Natural killer cell (primary cell): ENCODE measurements at regions not wholly inside any gene's neighbourhood (a gene's known extent, or its start where the extent isn't known, plus 50 kb on each side); places are given as distances from the start of the nearest gene placed in this dataset.

Source experiments
- ATAC-seq, 3 donors: fragments of 150-1000 bp in 2 of 3; fragments of 200-7000 bp in 1 of 3; cut with Tn5 transposase; 1 replicate in 1 of 3; 2 replicates in 2 of 3; pipeline ENCODE4 v1.10.0; 2021; ENCODE audit warnings: mild to moderate bottlenecking in 2 of 3, moderate library complexity in 2 of 3
- DNase-seq, 2 donors: peaks; one replicate each; pipeline versions ENCODE4 v3.0.0 to v3.0.0-alpha.2; 2013 to 2021; ENCODE audit warnings: mixed read lengths in 1 of 2
- H3K27ac ChIP-seq: one replicate; pipeline ENCODE4 v1.5.1; 2013; ENCODE audit warnings: mild to moderate bottlenecking, low read length
- H3K27me3 ChIP-seq: one replicate; pipeline ENCODE4 v1.6.1; 2013; ENCODE audit warnings: low read length; ENCODE audit not compliant: control insufficient read depth, insufficient read depth
- H3K36me3 ChIP-seq: one replicate; pipeline ENCODE4 v1.6.1; 2013; ENCODE audit warnings: low read length; ENCODE audit not compliant: control insufficient read depth, insufficient read depth
- H3K4me1 ChIP-seq: one replicate; pipeline ENCODE4 v1.6.1; 2013; ENCODE audit warnings: low read length; ENCODE audit not compliant: control insufficient read depth, insufficient read depth
- H3K4me3 ChIP-seq: one replicate; pipeline ENCODE4 v1.5.1; 2013; ENCODE audit warnings: low read length
- H3K9me3 ChIP-seq: one replicate; pipeline ENCODE4 v1.6.1; 2013; ENCODE audit warnings: low read length; ENCODE audit not compliant: control insufficient read depth, insufficient read depth
- H3K27ac Mint-ChIP-seq, 2 donors: one replicate each; pipeline ENCODE4 v1.8.0; 2022; ENCODE audit warnings: mild to moderate bottlenecking in 2 of 2, mixed read lengths in 2 of 2, moderate library complexity in 1 of 2
- H3K27me3 Mint-ChIP-seq, 2 donors: one replicate each; pipeline ENCODE4 v1.8.0; 2022; ENCODE audit warnings: low read depth in 2 of 2, mixed read lengths in 2 of 2
- H3K36me3 Mint-ChIP-seq: one replicate; pipeline ENCODE4 v1.8.0; 2022; ENCODE audit warnings: mixed read lengths
- H3K4me1 Mint-ChIP-seq, 2 donors: one replicate each; pipeline ENCODE4 v1.8.0; 2022; ENCODE audit warnings: mixed read lengths in 2 of 2
- H3K4me3 Mint-ChIP-seq: one replicate; pipeline ENCODE4 v1.8.0; 2022; ENCODE audit warnings: mild to moderate bottlenecking, moderate library complexity, mixed read lengths
- H3K9me3 Mint-ChIP-seq, 2 donors: one replicate each; pipeline ENCODE4 v1.8.0; 2022; ENCODE audit warnings: mixed read lengths in 2 of 2
- WGBS: methylation state at CpG from one replicate; pipeline ENCODE4 v1.1.7; 2013; ENCODE audit warnings: missing lambda C conversion rate; ENCODE audit not compliant: insufficient coverage; 5-methylcytosine and 5-hydroxymethylcytosine counted together
- intact Hi-C: fragments of 100-400 bp; cut with micrococcal nuclease; formaldehyde crosslinking; loops from one replicate; pipeline ENCODE4 v1.14.2; 2022
- TF ChIP-seq, protein P1 (sequence below): fragments of 200-600 bp; IDR thresholded peaks from one replicate; pipeline ENCODE4 v1.8.0; 2022; ENCODE audit warnings: antibody characterized with exemption

GRCh38 chr10:3239920-3240894 lies 67.6 kb upstream of the PITRM1 start:
- Mint-ChIP-seq H3K27me3 (peaks cover 9 to 18% of the 10 kb centered on the region in 2 donors), H3K4me3 (no peak overlapping the region), H3K9me3 (no peaks in the 10 kb centered on the region), H3K36me3 (no peaks in the 10 kb centered on the region), H3K27ac (no peak overlapping the region), H3K4me1 (peaks cover 0 to 5% of the 10 kb centered on the region in 2 donors)
- ATAC-seq, result peak in 1 of 3 donors; percentile 15
- Histone ChIP-seq H3K4me1 (peaks cover 9% of the 10 kb centered on the region), H3K36me3 (no peaks in the 10 kb centered on the region), H3K9me3 (no peaks in the 10 kb centered on the region), H3K27ac (no peak overlapping the region), H3K4me3 (no peak overlapping the region), H3K27me3 (peaks cover 5% of the 10 kb centered on the region)
- TF ChIP-seq, protein P1, sequence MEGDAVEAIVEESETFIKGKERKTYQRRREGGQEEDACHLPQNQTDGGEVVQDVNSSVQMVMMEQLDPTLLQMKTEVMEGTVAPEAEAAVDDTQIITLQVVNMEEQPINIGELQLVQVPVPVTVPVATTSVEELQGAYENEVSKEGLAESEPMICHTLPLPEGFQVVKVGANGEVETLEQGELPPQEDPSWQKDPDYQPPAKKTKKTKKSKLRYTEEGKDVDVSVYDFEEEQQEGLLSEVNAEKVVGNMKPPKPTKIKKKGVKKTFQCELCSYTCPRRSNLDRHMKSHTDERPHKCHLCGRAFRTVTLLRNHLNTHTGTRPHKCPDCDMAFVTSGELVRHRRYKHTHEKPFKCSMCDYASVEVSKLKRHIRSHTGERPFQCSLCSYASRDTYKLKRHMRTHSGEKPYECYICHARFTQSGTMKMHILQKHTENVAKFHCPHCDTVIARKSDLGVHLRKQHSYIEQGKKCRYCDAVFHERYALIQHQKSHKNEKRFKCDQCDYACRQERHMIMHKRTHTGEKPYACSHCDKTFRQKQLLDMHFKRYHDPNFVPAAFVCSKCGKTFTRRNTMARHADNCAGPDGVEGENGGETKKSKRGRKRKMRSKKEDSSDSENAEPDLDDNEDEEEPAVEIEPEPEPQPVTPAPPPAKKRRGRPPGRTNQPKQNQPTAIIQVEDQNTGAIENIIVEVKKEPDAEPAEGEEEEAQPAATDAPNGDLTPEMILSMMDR, result peak; percentile 31
- intact Hi-C loops, result loop anchor here (1.0 to 2.0 kb wide), 2 partner anchors 1416 to 1527 kb away; no protein-coding TSS in a partner anchor
- WGBS, result 61% methylated on average over 30 of the region's 30 CpGs
- no peak for DNase-seq

DNA sequence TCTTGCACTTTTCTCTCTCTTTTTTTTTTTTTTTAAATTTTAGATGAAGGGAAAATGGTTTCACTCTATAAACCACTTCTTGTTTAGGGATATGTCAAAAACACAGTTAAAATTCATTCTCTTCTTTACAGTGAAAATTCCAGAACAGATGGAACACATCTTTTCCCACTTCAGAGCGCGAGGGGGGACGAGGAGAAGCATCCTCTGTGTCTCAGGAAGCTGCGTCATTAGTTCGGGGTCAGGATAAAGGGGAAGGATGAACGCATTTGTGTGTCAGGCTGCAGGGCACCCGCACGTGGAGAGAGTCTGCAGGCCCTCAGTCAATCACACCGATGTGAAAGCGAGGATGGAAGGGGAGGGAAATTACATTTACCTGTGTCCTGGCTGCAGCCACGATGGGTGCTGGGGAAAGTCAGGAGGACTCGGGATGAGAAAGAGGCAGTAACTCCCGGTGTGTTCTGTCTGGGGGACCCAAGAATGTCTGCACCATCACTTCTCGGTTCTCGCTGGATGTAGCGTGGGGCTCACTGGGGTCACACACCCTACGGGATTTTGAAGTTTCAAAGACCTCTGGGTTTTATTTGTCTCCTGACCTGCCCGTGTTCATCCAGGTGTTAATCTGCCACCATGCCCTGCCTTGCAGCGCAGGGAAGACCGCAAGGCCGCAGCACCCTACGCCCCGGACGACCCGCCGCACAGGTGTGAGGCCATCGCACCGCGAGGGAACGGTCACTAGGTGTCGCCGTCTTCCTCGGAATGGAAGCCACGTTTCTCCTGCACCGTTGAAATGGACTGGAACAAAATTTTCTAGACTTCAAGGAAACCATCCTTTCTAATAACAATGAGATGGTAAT lies 66.7 kb upstream of the PITRM1 start:
- peak; percentile 70 to 90 (median 84) for ATAC-seq
- WGBS, result 37% methylated on average over 35 of the region's 35 CpGs
- peaks cover 0 to 5% of the 10 kb centered on the region in 2 donors for H3K4me1 Mint-ChIP-seq
- H3K36me3 ChIP-seq, result no peaks in the 10 kb centered on the region
- H3K4me3 ChIP-seq, result no peak overlapping the region
- H3K9me3 Mint-ChIP-seq, result no peaks in the 10 kb centered on the region
- no peak overlapping the region for H3K27ac ChIP-seq
- peak; percentile 55 to 83 for DNase-seq
- no peaks in the 10 kb centered on the region for H3K36me3 Mint-ChIP-seq
- TF ChIP-seq, protein P1, result peak; percentile 78
- intact Hi-C loops, result loop anchor here (1.0 to 2.0 kb wide), 2 partner anchors 1417 to 1528 kb away; no protein-coding TSS in a partner anchor
- H3K4me3 Mint-ChIP-seq, result no peak overlapping the region
- H3K27me3 ChIP-seq, result peaks cover 5% of the 10 kb centered on the region
- H3K4me1 ChIP-seq, result peaks cover 9% of the 10 kb centered on the region
- no peak overlapping the region for H3K27ac Mint-ChIP-seq
- peaks cover 9 to 18% of the 10 kb centered on the region in 2 donors for H3K27me3 Mint-ChIP-seq
- no peaks in the 10 kb centered on the region for H3K9me3 ChIP-seq

GRCh38 chr10:3238115-3238871 lies 65.7 kb upstream of the PITRM1 start:
- ATAC-seq, result no peak
- TF ChIP-seq, protein P1, result no peak
- peaks cover 9 to 18% of the 10 kb centered on the region in 2 donors for H3K27me3 Mint-ChIP-seq
- no peaks in the 10 kb centered on the region for H3K36me3 ChIP-seq
- intact Hi-C loops, result loop anchor here (2.0 kb wide), 1 partner anchor 1529 kb away; no protein-coding TSS in a partner anchor
- H3K36me3 Mint-ChIP-seq, result no peaks in the 10 kb centered on the region
- no peaks in the 10 kb centered on the region for H3K9me3 Mint-ChIP-seq
- no peak overlapping the region for H3K27ac ChIP-seq
- DNase-seq, result no peak
- H3K27me3 ChIP-seq, result peaks cover 5% of the 10 kb centered on the region
- peaks cover 9% of the 10 kb centered on the region for H3K4me1 ChIP-seq
- H3K4me3 ChIP-seq, result no peak overlapping the region
- 85% methylated on average over 26 of the region's 26 CpGs for WGBS
- H3K27ac Mint-ChIP-seq, result no peak overlapping the region
- peaks cover 0 to 5% of the 10 kb centered on the region in 2 donors for H3K4me1 Mint-ChIP-seq
- no peaks in the 10 kb centered on the region for H3K9me3 ChIP-seq
- no peak overlapping the region for H3K4me3 Mint-ChIP-seq
